ENCODE measurements at regions not wholly inside any gene's neighbourhood (a gene's known extent, or its start where the extent isn't known, plus 50 kb on each side); places are given as distances from the start of the nearest gene placed in this dataset.

GRCh38 chr4:189131118-189131517 is 809.6 kb upstream of the FRG1 start:
- TF ChIP-seq CTCF (IDR thresholded peaks at IDR 0.05) (no peak), POLR2A (IDR thresholded peaks at IDR 0.05) (no peak)
